GM23338 (cell line): ENCODE measurements at regions not wholly inside any gene's neighbourhood (a gene's known extent, or its start where the extent isn't known, plus 50 kb on each side); places are given as distances from the start of the nearest gene placed in this dataset.

ENCODE experiments used
- ATAC-seq: fragments of 200-7000 bp; cut with Tn5 transposase; 3 replicates; pipeline ENCODE4 v1.9.1; 2020
- DNase-seq: peaks from one replicate; pipeline ENCODE4 v3.0.0-alpha.2; 2015; ENCODE audit warnings: low spot score
- H2AFZ ChIP-seq: fragments of 200-600 bp; sonication (generic); 2 replicates; pipeline ENCODE4 v1.8.0; 2016; ENCODE audit warnings: antibody characterized with exemption, mild to moderate bottlenecking, moderate library complexity
- H3F3A ChIP-seq: fragments of 200-600 bp; sonication (generic); replicated peaks from 2 replicates; pipeline ENCODE4 v1.8.0; 2017; ENCODE audit warnings: antibody characterized with exemption, mixed run types, low read depth
- H3K27ac ChIP-seq: fragments of 200-600 bp; sonication (generic); 2 replicates; pipeline ENCODE4 v1.6.1; 2016; ENCODE audit warnings: low read depth
- H3K27me3 ChIP-seq: fragments of 200-600 bp; sonication (generic); 2 replicates; pipeline ENCODE4 v1.8.0; 2016; ENCODE audit warnings: mild to moderate bottlenecking, mixed run types, moderate library complexity; ENCODE audit not compliant: insufficient read depth
- H3K36me3 ChIP-seq: fragments of 200-600 bp; sonication (generic); 2 replicates; pipeline ENCODE4 v1.8.0; 2016; ENCODE audit warnings: mild to moderate bottlenecking; ENCODE audit not compliant: insufficient read depth
- H3K4me1 ChIP-seq: fragments of 200-600 bp; sonication (generic); 2 replicates; pipeline ENCODE4 v1.8.0; 2016; ENCODE audit warnings: mild to moderate bottlenecking, moderate library complexity; ENCODE audit not compliant: insufficient read depth
- H3K4me2 ChIP-seq: fragments of 200-600 bp; sonication (generic); 2 replicates; pipeline ENCODE4 v1.7.1; 2017; ENCODE audit warnings: mixed run types
- H3K4me3 ChIP-seq: fragments of 200-600 bp; sonication (generic); 2 replicates; pipeline ENCODE4 v1.6.1; 2016; ENCODE audit warnings: mixed run types
- H3K79me2 ChIP-seq: fragments of 200-600 bp; sonication (generic); replicated peaks from 2 replicates; pipeline ENCODE4 v1.8.0; 2017; ENCODE audit warnings: mild to moderate bottlenecking; ENCODE audit not compliant: insufficient read depth
- H3K9me2 ChIP-seq: fragments of 200-600 bp; sonication (generic); 2 replicates; pipeline ENCODE4 v1.8.0; 2017; ENCODE audit not compliant: insufficient read depth
- H4K20me1 ChIP-seq: fragments of 200-600 bp; sonication (generic); replicated peaks from 2 replicates; pipeline ENCODE4 v1.8.0; 2017; ENCODE audit warnings: mild to moderate bottlenecking; ENCODE audit not compliant: insufficient read depth
- H3K27ac Mint-ChIP-seq: 2 replicates; pipeline ENCODE4 v1.8.0; 2020; ENCODE audit warnings: inconsistent platforms, mild to moderate bottlenecking, moderate library complexity, mixed read lengths
- H3K27me3 Mint-ChIP-seq: 3 replicates; pipeline ENCODE4 v1.8.0; 2022; ENCODE audit warnings: low read depth, mild to moderate bottlenecking, moderate library complexity, mixed read lengths, inconsistent platforms; ENCODE audit not compliant: insufficient read depth, poor library complexity
- H3K36me3 Mint-ChIP-seq: 3 replicates; pipeline ENCODE4 v1.8.0; 2021; ENCODE audit warnings: low read depth, mild to moderate bottlenecking, inconsistent platforms, moderate library complexity, mixed read lengths
- H3K4me1 Mint-ChIP-seq: 3 replicates; pipeline ENCODE4 v1.8.0; 2020; ENCODE audit warnings: mild to moderate bottlenecking, inconsistent platforms, mixed read lengths
- H3K4me3 Mint-ChIP-seq: 3 replicates; pipeline ENCODE4 v1.8.0; 2021; ENCODE audit warnings: moderate library complexity, mild to moderate bottlenecking, inconsistent platforms, mixed read lengths
- H3K9me3 Mint-ChIP-seq: 3 replicates; pipeline ENCODE4 v1.8.0; 2020; ENCODE audit warnings: moderate library complexity, mild to moderate bottlenecking, inconsistent platforms, mixed read lengths
- CREB1 ChIP-seq: fragments of 250-450 bp; sonication (Bioruptor Pico); IDR thresholded peaks from 2 replicates; pipeline ENCODE4 v1.5.0; 2020; ENCODE audit warnings: low read depth, mild to moderate bottlenecking, moderate library complexity
- EZH2 ChIP-seq: fragments of 200-600 bp; sonication (generic); IDR thresholded peaks from one replicate; pipeline ENCODE4 v1.8.0; 2017; ENCODE audit warnings: antibody characterized with exemption, mild to moderate bottlenecking, low read depth; ENCODE audit not compliant: unreplicated experiment
- EZH2phosphoT487 ChIP-seq: fragments of 200-600 bp; sonication (generic); IDR thresholded peaks from one replicate; pipeline ENCODE4 v1.8.1; 2018; ENCODE audit warnings: antibody characterized with exemption; ENCODE audit not compliant: unreplicated experiment
- JUNB ChIP-seq: IDR thresholded peaks from one replicate; pipeline ENCODE4 v1.6.1; 2016; ENCODE audit warnings: antibody characterized with exemption; ENCODE audit not compliant: unreplicated experiment
- NANOG ChIP-seq: IDR thresholded peaks from 2 replicates; pipeline ENCODE4 v1.6.1; 2016; ENCODE audit warnings: antibody characterized with exemption, borderline replicate concordance
- POLR2AphosphoS5 ChIP-seq: IDR thresholded peaks from 2 replicates; pipeline ENCODE4 v1.6.1; 2016; ENCODE audit warnings: antibody characterized with exemption, low read depth
- STAT1 ChIP-seq: IDR thresholded peaks from one replicate; pipeline ENCODE4 v1.6.1; 2016; ENCODE audit warnings: antibody characterized with exemption; ENCODE audit not compliant: unreplicated experiment
- ZNF114 ChIP-seq: fragments of 250-450 bp; sonication (Bioruptor Pico); IDR thresholded peaks from 2 replicates; pipeline ENCODE4 v1.5.0; 2020; ENCODE audit warnings: mild to moderate bottlenecking, moderate library complexity
- ZNF331 ChIP-seq: fragments of 250-450 bp; sonication (Bioruptor Pico); IDR thresholded peaks from 2 replicates; pipeline ENCODE4 v1.5.0; 2020; ENCODE audit warnings: low read depth, mild to moderate bottlenecking, moderate library complexity
- TF ChIP-seq, protein P1 (sequence below), 2 experiments: fragments of 200-600 bp in 1 of 2; sonication (generic) in 1 of 2; conservative IDR thresholded peaks; 2 replicates each; pipeline versions ENCODE4 v1.5.1 to v1.6.1; 2016 to 2017; ENCODE audit warnings: antibody characterized with exemption in 2 of 2, low read depth in 2 of 2, mild to moderate bottlenecking in 2 of 2, moderate library complexity in 1 of 2
- TF ChIP-seq, protein P2 (sequence below): IDR thresholded peaks from 2 replicates; pipeline ENCODE4 v1.6.1; 2016; ENCODE audit warnings: antibody characterized with exemption
- TF ChIP-seq, protein P3 (sequence below): fragments of 250-450 bp; sonication (Bioruptor Pico); IDR thresholded peaks from 2 replicates; pipeline ENCODE4 v1.5.0; 2020; ENCODE audit warnings: mild to moderate bottlenecking, moderate library complexity

DNA sequence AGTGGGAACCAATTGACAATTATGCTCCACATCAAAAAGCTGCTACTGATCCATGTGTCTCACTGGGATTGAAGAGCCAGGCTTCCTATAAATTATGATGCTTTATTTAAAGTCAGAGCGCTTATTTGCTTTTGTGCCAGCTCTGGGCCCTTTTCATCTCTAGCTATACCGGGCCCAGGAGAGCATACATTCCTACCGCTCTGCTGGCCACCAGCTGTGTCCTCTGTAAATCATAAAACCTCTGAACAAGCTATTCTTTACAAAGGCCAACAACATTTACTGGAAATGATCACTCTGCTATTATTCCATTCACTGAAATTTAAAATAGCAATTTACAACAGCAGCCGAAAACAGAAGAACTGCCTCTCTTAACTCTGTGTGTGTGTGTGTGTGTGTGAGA lies 86.6 kb downstream of the ZNF608 start:
- Mint-ChIP-seq H3K9me3 (no peaks in the 10 kb centered on the region), H3K27me3 (peaks cover 5% of the 10 kb centered on the region), H3K4me1 (peaks cover 69% of the 10 kb centered on the region), H3K27ac (peak overlapping the region; percentile 46), H3K4me3 (no peak overlapping the region; the same call in 2 of the 3 replicates), H3K36me3 (no peaks in the 10 kb centered on the region)
- peak; percentile 21 for DNase-seq
- ATAC-seq = peak; percentile 2; the same call in 1 of the 3 replicates
- no peak for TF ChIP-seq STAT1
- Histone ChIP-seq H3K27me3 (no peaks in the 10 kb centered on the region), H3K9me2 (no peaks in the 10 kb centered on the region), H3K36me3 (no peaks in the 10 kb centered on the region), H3K4me2 (peak overlapping the region; percentile 65), H3K79me2 (peaks cover 62% of the 10 kb centered on the region), H2AFZ (no peak overlapping the region), H3K4me1 (peaks cover 75% of the 10 kb centered on the region), H3F3A (peaks cover 6% of the 10 kb centered on the region; the same call in 1 of the 2 replicates), H4K20me1 (no peaks in the 10 kb centered on the region), H3K4me3 (no peak overlapping the region), H3K27ac (peak overlapping the region; percentile 45)

DNA sequence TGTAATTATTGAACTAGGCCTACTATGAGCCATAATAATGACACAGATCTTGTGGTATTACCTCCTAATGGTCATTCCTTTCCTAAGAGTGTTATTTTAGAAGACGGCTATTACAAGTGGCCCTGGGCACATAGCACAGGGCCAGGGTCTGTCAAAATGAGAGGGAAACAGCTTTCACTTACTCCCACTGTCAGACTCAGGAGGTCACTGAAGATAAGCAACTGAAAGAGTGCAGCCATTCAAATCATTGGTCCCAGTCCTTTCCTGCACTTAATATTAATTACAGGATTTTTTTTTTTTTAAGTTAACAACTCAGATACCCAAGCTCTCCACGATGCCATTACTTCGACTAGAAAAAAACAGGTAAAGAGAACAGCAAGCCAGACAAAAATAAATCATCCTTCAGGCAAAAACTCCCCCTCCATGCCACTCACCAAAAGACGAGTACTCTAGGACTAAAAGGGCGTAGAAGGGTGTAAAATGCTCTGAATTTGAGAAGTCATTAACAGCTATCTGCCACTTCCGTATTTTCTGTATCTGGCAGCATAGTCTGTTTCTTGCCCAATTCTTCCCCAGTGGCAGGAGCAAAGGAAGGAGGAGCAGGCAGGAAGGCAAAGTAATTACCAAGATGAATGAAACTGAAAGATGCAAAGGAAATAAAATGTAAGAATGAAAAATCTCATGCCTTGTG lies 87.4 kb downstream of the ZNF608 start:
- peak overlapping the region; percentile 71 for H3K27ac Mint-ChIP-seq
- peaks cover 5% of the 10 kb centered on the region for H3K27me3 Mint-ChIP-seq
- H4K20me1 ChIP-seq = no peaks in the 10 kb centered on the region
- TF ChIP-seq POLR2AphosphoS5 (no peak), EZH2 (no peak), ZNF114 (CRISPR knock-in tag) (no peak), ZNF331 (CRISPR knock-in tag) (no peak), STAT1 (no peak), EZH2phosphoT487 (no peak), JUNB (no peak), NANOG (no peak), CREB1 (no peak)
- TF ChIP-seq, protein P1, sequence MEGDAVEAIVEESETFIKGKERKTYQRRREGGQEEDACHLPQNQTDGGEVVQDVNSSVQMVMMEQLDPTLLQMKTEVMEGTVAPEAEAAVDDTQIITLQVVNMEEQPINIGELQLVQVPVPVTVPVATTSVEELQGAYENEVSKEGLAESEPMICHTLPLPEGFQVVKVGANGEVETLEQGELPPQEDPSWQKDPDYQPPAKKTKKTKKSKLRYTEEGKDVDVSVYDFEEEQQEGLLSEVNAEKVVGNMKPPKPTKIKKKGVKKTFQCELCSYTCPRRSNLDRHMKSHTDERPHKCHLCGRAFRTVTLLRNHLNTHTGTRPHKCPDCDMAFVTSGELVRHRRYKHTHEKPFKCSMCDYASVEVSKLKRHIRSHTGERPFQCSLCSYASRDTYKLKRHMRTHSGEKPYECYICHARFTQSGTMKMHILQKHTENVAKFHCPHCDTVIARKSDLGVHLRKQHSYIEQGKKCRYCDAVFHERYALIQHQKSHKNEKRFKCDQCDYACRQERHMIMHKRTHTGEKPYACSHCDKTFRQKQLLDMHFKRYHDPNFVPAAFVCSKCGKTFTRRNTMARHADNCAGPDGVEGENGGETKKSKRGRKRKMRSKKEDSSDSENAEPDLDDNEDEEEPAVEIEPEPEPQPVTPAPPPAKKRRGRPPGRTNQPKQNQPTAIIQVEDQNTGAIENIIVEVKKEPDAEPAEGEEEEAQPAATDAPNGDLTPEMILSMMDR (conservative IDR thresholded peaks at IDR 0.05; ENCODE audit: low read depth in 2 of 2) = no peak
- TF ChIP-seq, protein P2, sequence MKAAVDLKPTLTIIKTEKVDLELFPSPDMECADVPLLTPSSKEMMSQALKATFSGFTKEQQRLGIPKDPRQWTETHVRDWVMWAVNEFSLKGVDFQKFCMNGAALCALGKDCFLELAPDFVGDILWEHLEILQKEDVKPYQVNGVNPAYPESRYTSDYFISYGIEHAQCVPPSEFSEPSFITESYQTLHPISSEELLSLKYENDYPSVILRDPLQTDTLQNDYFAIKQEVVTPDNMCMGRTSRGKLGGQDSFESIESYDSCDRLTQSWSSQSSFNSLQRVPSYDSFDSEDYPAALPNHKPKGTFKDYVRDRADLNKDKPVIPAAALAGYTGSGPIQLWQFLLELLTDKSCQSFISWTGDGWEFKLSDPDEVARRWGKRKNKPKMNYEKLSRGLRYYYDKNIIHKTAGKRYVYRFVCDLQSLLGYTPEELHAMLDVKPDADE = no peak
- TF ChIP-seq, protein P3, sequence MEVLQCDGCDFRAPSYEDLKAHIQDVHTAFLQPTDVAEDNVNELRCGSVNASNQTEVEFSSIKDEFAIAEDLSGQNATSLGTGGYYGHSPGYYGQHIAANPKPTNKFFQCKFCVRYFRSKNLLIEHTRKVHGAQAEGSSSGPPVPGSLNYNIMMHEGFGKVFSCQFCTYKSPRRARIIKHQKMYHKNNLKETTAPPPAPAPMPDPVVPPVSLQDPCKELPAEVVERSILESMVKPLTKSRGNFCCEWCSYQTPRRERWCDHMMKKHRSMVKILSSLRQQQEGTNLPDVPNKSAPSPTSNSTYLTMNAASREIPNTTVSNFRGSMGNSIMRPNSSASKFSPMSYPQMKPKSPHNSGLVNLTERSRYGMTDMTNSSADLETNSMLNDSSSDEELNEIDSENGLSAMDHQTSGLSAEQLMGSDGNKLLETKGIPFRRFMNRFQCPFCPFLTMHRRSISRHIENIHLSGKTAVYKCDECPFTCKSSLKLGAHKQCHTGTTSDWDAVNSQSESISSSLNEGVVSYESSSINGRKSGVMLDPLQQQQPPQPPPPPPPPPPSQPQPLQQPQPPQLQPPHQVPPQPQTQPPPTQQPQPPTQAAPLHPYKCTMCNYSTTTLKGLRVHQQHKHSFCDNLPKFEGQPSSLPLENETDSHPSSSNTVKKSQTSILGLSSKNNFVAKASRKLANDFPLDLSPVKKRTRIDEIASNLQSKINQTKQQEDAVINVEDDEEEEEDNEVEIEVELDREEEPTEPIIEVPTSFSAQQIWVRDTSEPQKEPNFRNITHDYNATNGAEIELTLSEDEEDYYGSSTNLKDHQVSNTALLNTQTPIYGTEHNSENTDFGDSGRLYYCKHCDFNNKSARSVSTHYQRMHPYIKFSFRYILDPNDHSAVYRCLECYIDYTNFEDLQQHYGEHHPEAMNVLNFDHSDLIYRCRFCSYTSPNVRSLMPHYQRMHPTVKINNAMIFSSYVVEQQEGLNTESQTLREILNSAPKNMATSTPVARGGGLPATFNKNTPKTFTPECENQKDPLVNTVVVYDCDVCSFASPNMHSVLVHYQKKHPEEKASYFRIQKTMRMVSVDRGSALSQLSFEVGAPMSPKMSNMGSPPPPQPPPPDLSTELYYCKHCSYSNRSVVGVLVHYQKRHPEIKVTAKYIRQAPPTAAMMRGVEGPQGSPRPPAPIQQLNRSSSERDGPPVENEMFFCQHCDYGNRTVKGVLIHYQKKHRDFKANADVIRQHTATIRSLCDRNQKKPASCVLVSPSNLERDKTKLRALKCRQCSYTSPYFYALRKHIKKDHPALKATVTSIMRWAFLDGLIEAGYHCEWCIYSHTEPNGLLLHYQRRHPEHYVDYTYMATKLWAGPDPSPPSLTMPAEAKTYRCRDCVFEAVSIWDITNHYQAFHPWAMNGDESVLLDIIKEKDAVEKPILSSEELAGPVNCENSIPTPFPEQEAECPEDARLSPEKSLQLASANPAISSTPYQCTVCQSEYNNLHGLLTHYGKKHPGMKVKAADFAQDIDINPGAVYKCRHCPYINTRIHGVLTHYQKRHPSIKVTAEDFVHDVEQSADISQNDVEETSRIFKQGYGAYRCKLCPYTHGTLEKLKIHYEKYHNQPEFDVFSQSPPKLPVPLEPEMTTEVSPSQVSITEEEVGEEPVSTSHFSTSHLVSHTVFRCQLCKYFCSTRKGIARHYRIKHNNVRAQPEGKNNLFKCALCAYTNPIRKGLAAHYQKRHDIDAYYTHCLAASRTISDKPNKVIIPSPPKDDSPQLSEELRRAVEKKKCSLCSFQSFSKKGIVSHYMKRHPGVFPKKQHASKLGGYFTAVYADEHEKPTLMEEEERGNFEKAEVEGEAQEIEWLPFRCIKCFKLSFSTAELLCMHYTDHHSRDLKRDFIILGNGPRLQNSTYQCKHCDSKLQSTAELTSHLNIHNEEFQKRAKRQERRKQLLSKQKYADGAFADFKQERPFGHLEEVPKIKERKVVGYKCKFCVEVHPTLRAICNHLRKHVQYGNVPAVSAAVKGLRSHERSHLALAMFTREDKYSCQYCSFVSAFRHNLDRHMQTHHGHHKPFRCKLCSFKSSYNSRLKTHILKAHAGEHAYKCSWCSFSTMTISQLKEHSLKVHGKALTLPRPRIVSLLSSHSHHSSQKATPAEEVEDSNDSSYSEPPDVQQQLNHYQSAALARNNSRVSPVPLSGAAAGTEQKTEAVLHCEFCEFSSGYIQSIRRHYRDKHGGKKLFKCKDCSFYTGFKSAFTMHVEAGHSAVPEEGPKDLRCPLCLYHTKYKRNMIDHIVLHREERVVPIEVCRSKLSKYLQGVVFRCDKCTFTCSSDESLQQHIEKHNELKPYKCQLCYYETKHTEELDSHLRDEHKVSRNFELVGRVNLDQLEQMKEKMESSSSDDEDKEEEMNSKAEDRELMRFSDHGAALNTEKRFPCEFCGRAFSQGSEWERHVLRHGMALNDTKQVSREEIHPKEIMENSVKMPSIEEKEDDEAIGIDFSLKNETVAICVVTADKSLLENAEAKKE (CRISPR knock-in tag) = no peak

More for the DNA sequence above, 87.4 kb downstream of the ZNF608 start:
- H3K9me3 Mint-ChIP-seq = no peaks in the 10 kb centered on the region
- 0 out of 2 replicates have a peak overlapping the region, but pooled peaks have one; percentile 45 for H3K27ac ChIP-seq
- H3K4me3 Mint-ChIP-seq = peak overlapping the region; percentile 6; the same call in 1 of the 3 replicates
- peaks cover 64% of the 10 kb centered on the region for H3K4me1 Mint-ChIP-seq
- peaks cover 6% of the 10 kb centered on the region; the same call in 1 of the 2 replicates for H3F3A ChIP-seq
- H3K79me2 ChIP-seq = peaks cover 62% of the 10 kb centered on the region
- H3K4me1 ChIP-seq = peaks cover 67% of the 10 kb centered on the region
- H3K36me3 Mint-ChIP-seq = no peaks in the 10 kb centered on the region
- ATAC-seq (no peak), DNase-seq (no peak)
- H3K27me3 ChIP-seq = no peaks in the 10 kb centered on the region
- H3K4me3 ChIP-seq = no peak overlapping the region
- H3K36me3 ChIP-seq = no peaks in the 10 kb centered on the region
- no peaks in the 10 kb centered on the region for H3K9me2 ChIP-seq
- peak overlapping the region; percentile 65 for H3K4me2 ChIP-seq
- H2AFZ ChIP-seq = no peak overlapping the region
